Brain microvascular endothelial cell (primary cell): ENCODE measurements at regions not wholly inside any gene's neighbourhood (a gene's known extent, or its start where the extent isn't known, plus 50 kb on each side); places are given as distances from the start of the nearest gene placed in this dataset.

Experiments
- DNase-seq: peaks from one replicate; pipeline ENCODE4 v3.0.0-alpha.2; 2020
- H3K27ac ChIP-seq: fragments of 250-450 bp; sonication (Bioruptor Pico); 2 replicates; pipeline ENCODE4 v1.5.1; 2020; ENCODE audit warnings: mild to moderate bottlenecking, moderate library complexity
- H3K27me3 ChIP-seq: fragments of 250-450 bp; sonication (Bioruptor Pico); replicated peaks from 2 replicates; pipeline ENCODE4 v1.5.1; 2020; ENCODE audit warnings: mild to moderate bottlenecking
- H3K36me3 ChIP-seq: fragments of 250-450 bp; sonication (Bioruptor Pico); replicated peaks from 2 replicates; pipeline ENCODE4 v1.5.1; 2020; ENCODE audit warnings: mild to moderate bottlenecking
- H3K4me3 ChIP-seq: 2 replicates; pipeline ENCODE4 v1.5.1; 2011; ENCODE audit warnings: low read depth, mild to moderate bottlenecking, control low read depth, low read length, moderate library complexity
- in situ Hi-C: cut with HindIII; loops from 2 replicates; pipeline ENCODE4 v1.10.0; 2017; ENCODE audit warnings: low sequenced_read_pairs, low pct_ligation_motif_present
- TF ChIP-seq, protein P1 (sequence below): IDR thresholded peaks from 2 replicates; pipeline ENCODE4 v1.5.1; 2011; ENCODE audit warnings: low read depth, mild to moderate bottlenecking, moderate library complexity, low read length, control low read depth, inconsistent platforms; ENCODE audit errors: missing control alignments

DNA sequence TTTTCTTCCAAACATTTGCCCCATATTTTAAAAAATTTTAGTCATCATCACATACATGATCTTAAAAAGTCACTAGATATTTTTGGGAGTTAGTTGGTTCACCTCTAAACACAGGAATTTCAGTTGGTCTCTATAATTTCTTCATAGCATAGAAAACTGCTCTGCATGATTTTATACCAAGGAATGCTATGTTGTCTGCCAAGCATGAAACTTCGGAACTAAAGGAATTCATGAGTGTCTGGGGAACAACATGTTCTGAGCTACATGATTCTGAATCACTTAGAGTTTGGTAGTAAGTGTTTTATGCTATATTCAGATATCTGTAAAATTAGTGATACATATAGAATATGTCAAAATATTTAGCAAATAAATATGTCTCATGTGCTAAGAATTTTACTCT, 957.8 kb downstream of the GATA3 start:
- Histone ChIP-seq H3K27me3 (no peaks in the 10 kb centered on the region), H3K27ac (no peak overlapping the region), H3K4me3 (no peak overlapping the region), H3K36me3 (no peaks in the 10 kb centered on the region)
- no peak for DNase-seq
- TF ChIP-seq, protein P1, sequence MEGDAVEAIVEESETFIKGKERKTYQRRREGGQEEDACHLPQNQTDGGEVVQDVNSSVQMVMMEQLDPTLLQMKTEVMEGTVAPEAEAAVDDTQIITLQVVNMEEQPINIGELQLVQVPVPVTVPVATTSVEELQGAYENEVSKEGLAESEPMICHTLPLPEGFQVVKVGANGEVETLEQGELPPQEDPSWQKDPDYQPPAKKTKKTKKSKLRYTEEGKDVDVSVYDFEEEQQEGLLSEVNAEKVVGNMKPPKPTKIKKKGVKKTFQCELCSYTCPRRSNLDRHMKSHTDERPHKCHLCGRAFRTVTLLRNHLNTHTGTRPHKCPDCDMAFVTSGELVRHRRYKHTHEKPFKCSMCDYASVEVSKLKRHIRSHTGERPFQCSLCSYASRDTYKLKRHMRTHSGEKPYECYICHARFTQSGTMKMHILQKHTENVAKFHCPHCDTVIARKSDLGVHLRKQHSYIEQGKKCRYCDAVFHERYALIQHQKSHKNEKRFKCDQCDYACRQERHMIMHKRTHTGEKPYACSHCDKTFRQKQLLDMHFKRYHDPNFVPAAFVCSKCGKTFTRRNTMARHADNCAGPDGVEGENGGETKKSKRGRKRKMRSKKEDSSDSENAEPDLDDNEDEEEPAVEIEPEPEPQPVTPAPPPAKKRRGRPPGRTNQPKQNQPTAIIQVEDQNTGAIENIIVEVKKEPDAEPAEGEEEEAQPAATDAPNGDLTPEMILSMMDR, result no peak
- in situ Hi-C loops, result no loop called here

DNA sequence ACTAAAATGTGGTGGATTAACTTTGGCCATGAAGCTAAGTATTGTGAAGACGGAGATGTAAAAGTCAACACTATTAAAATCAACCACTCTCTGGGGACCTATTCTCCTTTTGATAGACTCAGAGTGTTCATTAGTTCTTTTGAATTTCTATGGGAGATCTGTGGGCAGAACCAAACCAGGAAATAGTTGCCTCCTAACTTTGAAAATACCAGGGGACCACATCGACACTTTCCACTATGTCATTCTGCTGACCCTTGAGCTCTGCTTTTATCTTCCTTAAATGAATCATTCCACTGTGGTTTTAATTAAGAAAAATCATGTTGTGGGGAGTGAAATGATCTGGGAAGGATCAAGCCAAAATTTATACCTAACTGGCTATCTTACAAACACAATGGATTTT, 960.5 kb downstream of the GATA3 start:
- in situ Hi-C loops, result no loop called here
- Histone ChIP-seq H3K27ac (no peak overlapping the region), H3K27me3 (no peaks in the 10 kb centered on the region), H3K36me3 (no peaks in the 10 kb centered on the region), H3K4me3 (no peak overlapping the region)
- TF ChIP-seq, protein P1, result no peak
- no peak for DNase-seq

DNA sequence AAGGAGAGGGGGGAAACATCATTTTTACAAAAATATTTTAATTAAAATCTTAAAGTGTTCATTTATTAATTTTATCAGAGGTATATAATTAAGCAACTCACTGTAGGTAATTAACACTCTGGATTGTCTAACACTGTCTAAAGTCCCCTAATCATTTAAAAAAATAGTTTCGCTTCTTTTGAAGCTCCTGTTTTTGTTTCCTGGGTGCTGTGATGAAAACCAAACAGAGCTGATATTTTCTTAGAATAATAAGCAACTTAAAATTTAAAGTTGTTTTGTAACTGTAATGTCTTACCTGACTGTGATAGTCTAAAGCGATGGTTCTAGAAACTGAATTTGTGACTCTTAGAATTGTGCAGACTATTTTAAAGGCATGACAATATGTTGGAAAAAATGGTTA, 961.0 kb downstream of the GATA3 start:
- Histone ChIP-seq H3K36me3 (no peaks in the 10 kb centered on the region), H3K27ac (no peak overlapping the region), H3K4me3 (no peak overlapping the region), H3K27me3 (no peaks in the 10 kb centered on the region)
- TF ChIP-seq, protein P1, result no peak
- in situ Hi-C loops, result no loop called here
- DNase-seq, result no peak

DNA sequence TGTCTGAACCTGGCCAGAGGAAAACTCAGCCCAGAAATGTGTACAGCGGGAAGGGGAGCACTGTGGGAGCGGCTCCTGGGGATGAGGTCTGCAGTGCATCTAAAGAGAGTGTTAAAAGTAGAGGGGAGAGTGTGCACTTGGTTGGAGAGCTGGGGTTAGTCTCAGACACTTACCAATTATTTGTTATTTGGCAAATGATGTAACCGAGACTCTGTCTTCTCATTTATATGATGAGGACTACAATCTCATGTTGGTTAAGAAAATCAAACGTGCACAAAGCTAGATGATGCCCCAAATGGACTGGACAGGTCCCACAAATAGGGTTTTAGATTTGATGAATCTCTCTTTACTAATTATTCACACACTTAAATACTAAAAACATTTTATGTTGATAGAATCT, 962.4 kb downstream of the GATA3 start:
- Histone ChIP-seq H3K27me3 (no peaks in the 10 kb centered on the region), H3K27ac (no peak overlapping the region)

DNA sequence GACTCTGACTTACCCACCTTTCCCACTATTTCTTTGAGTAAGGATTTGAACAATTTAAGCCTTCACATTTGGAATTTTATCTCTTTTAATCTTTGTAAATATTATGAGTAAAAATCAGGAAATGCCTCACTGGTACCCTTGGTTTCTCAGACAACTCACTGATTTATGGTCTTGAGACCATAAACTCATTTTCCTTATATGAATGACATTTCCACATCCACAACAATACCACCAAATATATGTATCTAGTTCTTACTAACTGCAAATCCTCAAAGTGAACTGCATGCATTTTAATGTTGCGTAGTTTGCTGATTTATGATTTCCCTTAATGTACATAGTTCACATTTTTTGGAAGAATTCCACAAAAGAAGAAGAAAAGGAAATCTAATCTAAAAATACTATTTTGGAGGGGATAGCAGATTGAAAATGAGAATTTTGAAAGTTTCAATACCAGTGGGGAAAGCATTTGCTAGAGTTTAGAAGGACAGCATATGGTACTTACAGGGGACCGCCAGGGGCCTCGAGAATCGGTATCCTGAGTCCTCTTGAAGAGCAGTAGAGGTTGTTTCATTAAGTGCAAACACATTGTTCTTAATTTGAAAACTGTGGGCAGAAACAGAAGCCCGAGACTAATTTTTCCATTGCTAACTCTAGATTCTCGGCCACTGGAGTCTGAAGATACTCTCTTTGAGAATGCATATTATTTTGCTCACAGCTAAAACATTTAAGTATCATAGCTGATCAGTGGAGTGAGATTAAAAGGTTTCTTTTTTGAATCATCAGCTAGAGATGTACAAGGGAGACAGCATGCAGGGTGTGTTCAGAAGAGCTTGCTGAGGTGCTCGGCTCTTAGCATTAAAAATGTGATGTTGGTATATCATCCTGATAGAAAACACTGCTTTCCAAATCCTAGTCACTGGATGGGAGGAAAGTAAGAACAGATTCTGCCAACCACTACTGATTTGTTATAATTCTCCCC, 964.0 kb downstream of the GATA3 start:
- Histone ChIP-seq H3K4me3 (no peak overlapping the region), H3K27me3 (no peaks in the 10 kb centered on the region), H3K27ac (no peak overlapping the region), H3K36me3 (no peaks in the 10 kb centered on the region)
- no peak for DNase-seq
- in situ Hi-C loops, result no loop called here
- TF ChIP-seq, protein P1, result no peak

More for the DNA sequence above, 962.4 kb downstream of the GATA3 start:
- TF ChIP-seq, protein P1, result no peak
- in situ Hi-C loops, result no loop called here
- Histone ChIP-seq H3K36me3 (no peaks in the 10 kb centered on the region), H3K4me3 (no peak overlapping the region)
- no peak for DNase-seq
